ENCODE measurements at regions not wholly inside any gene's neighbourhood (a gene's known extent, or its start where the extent isn't known, plus 50 kb on each side); places are given as distances from the start of the nearest gene placed in this dataset.

- Histone ChIP-seq H3K27ac (replicated peaks) (no peak overlapping the region), H3K27me3 (ENCODE audit: insufficient read depth, poor library complexity, severe bottlenecking) (no peaks in the 10 kb centered on the region), H3K4me3 (replicated peaks; ENCODE audit: insufficient read depth, low read length) (no peak overlapping the region)
- no peak for DNase-seq (ENCODE audit: low read depth in 1 of 2, low spot score in 1 of 2)
- no peak for TF ChIP-seq POLR2AphosphoS5 (IDR thresholded peaks at IDR 0.05; ENCODE audit: low read depth)
- TF ChIP-seq GABPA (IDR thresholded peaks at IDR 0.05; ENCODE audit: low read depth): no peak
- TF ChIP-seq SPI1 (IDR thresholded peaks at IDR 0.05; ENCODE audit: borderline replicate concordance, low read depth): no peak
- TF ChIP-seq REST (IDR thresholded peaks at IDR 0.05; ENCODE audit: insufficient replicate concordance, low read depth): no peak
- TF ChIP-seq CTCF (IDR thresholded peaks at IDR 0.05; ENCODE audit: insufficient read depth, low read length): no peak
Measured at GRCh38 chr9:134494905-134495304, 146.7 kb upstream of the COL5A1 start.

GRCh38 chr9:134495881-134496412, 145.7 kb upstream of the COL5A1 start:
- TF ChIP-seq POLR2AphosphoS5 (IDR thresholded peaks at IDR 0.05; ENCODE audit: low read depth) (no peak), SPI1 (IDR thresholded peaks at IDR 0.05; ENCODE audit: borderline replicate concordance, low read depth) (no peak), GABPA (IDR thresholded peaks at IDR 0.05; ENCODE audit: low read depth) (no peak), CTCF (IDR thresholded peaks at IDR 0.05; ENCODE audit: insufficient read depth, low read length) (no peak)
- Histone ChIP-seq H3K27me3 (ENCODE audit: insufficient read depth, poor library complexity, severe bottlenecking) (no peaks in the 10 kb centered on the region), H3K27ac (replicated peaks) (no peak overlapping the region), H3K4me3 (replicated peaks; ENCODE audit: insufficient read depth, low read length) (no peak overlapping the region)
- no peak for DNase-seq (ENCODE audit: low read depth in 1 of 2, low spot score in 1 of 2)

GRCh38 chr9:134496413-134497282, 145.0 kb upstream of the COL5A1 start:
- DNase-seq (ENCODE audit: low read depth in 1 of 2, low spot score in 1 of 2): no peak
- Histone ChIP-seq H3K27me3 (ENCODE audit: insufficient read depth, poor library complexity, severe bottlenecking) (no peaks in the 10 kb centered on the region), H3K27ac (replicated peaks) (no peak overlapping the region), H3K4me3 (replicated peaks; ENCODE audit: insufficient read depth, low read length) (no peak overlapping the region)
- TF ChIP-seq CTCF (IDR thresholded peaks at IDR 0.05; ENCODE audit: insufficient read depth, low read length): no peak
- no peak for TF ChIP-seq POLR2AphosphoS5 (IDR thresholded peaks at IDR 0.05; ENCODE audit: low read depth)
- no peak for TF ChIP-seq GABPA (IDR thresholded peaks at IDR 0.05; ENCODE audit: low read depth)
- TF ChIP-seq SPI1 (IDR thresholded peaks at IDR 0.05; ENCODE audit: borderline replicate concordance, low read depth): no peak
- no peak for TF ChIP-seq REST (IDR thresholded peaks at IDR 0.05; ENCODE audit: insufficient replicate concordance, low read depth)

Measured in HL-60 (cell line).